ENCODE measurements at regions not wholly inside any gene's neighbourhood (a gene's known extent, or its start where the extent isn't known, plus 50 kb on each side); places are given as distances from the start of the nearest gene placed in this dataset.

GRCh38 chr4:24003926-24004325 lies 114.1 kb upstream of the PPARGC1A start:
- no peaks in the 10 kb centered on the region for H3K27me3 ChIP-seq
- DNase-seq: no peak
- no peak overlapping the region for H3K27ac ChIP-seq
- intact Hi-C loops (cut with DNase I): no loop called here
- no peaks in the 10 kb centered on the region for H3K9me3 ChIP-seq
- H3K36me3 ChIP-seq: no peaks in the 10 kb centered on the region
- 82 to 85% methylated on average over 4 of the region's 4 CpGs for WGBS, 2 donors
- TF ChIP-seq POLR2A (IDR thresholded peaks at IDR 0.05): no peak
- TF ChIP-seq, protein P1, sequence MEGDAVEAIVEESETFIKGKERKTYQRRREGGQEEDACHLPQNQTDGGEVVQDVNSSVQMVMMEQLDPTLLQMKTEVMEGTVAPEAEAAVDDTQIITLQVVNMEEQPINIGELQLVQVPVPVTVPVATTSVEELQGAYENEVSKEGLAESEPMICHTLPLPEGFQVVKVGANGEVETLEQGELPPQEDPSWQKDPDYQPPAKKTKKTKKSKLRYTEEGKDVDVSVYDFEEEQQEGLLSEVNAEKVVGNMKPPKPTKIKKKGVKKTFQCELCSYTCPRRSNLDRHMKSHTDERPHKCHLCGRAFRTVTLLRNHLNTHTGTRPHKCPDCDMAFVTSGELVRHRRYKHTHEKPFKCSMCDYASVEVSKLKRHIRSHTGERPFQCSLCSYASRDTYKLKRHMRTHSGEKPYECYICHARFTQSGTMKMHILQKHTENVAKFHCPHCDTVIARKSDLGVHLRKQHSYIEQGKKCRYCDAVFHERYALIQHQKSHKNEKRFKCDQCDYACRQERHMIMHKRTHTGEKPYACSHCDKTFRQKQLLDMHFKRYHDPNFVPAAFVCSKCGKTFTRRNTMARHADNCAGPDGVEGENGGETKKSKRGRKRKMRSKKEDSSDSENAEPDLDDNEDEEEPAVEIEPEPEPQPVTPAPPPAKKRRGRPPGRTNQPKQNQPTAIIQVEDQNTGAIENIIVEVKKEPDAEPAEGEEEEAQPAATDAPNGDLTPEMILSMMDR (IDR thresholded peaks at IDR 0.05): no peak
- peaks cover 0 to 4% of the 10 kb centered on the region in 2 donors for H3K4me1 ChIP-seq
- no peak overlapping the region for H3K4me3 ChIP-seq (replicated peaks in 1 of 3)

DNA sequence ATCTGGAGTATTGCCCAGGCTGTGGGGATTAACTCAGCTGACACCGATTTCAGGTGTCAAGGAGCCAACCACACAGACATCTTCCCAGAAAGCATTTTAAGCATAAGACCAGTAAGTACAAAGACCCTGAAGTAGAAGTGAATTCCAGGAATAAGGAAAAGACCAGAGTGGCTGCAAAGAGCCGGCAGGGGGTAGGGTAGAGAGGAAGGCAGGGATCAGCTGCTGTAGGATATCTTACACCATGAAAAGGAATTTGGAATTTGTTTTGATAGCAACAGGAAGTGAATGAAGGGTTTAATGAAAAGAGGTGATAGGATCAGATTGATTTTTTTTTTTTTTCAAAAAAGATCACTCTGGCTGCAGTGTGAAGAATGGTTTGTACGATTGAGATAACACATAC lies 113.6 kb upstream of the PPARGC1A start:
- no peaks in the 10 kb centered on the region for H3K27me3 ChIP-seq
- no peaks in the 10 kb centered on the region for H3K36me3 ChIP-seq
- no peak overlapping the region for H3K4me3 ChIP-seq (replicated peaks in 1 of 3)
- H3K27ac ChIP-seq: no peak overlapping the region
- intact Hi-C loops (cut with DNase I): no loop called here
- no peak for DNase-seq
- 69 to 82% methylated on average over 3 of the region's 3 CpGs for WGBS, 2 donors
- peaks cover 0 to 4% of the 10 kb centered on the region in 2 donors for H3K4me1 ChIP-seq
- TF ChIP-seq, protein P1 (IDR thresholded peaks at IDR 0.05): no peak
- no peak for TF ChIP-seq POLR2A (IDR thresholded peaks at IDR 0.05)
- no peaks in the 10 kb centered on the region for H3K9me3 ChIP-seq

- peaks cover 0 to 4% of the 10 kb centered on the region in 2 donors for H3K4me1 ChIP-seq
- TF ChIP-seq, protein P1 (IDR thresholded peaks at IDR 0.05): no peak
- TF ChIP-seq POLR2A (IDR thresholded peaks at IDR 0.05): no peak
- intact Hi-C loops (cut with DNase I): no loop called here
- 76 to 88% methylated on average over 7 of the region's 7 CpGs for WGBS, 2 donors
- H3K9me3 ChIP-seq: no peaks in the 10 kb centered on the region
- H3K4me3 ChIP-seq (replicated peaks in 1 of 3): no peak overlapping the region
- no peaks in the 10 kb centered on the region for H3K36me3 ChIP-seq
- no peaks in the 10 kb centered on the region for H3K27me3 ChIP-seq
- no peak overlapping the region for H3K27ac ChIP-seq
- DNase-seq: no peak
Measured at GRCh38 chr4:24002330-24002966, 112.6 kb upstream of the PPARGC1A start.

DNA sequence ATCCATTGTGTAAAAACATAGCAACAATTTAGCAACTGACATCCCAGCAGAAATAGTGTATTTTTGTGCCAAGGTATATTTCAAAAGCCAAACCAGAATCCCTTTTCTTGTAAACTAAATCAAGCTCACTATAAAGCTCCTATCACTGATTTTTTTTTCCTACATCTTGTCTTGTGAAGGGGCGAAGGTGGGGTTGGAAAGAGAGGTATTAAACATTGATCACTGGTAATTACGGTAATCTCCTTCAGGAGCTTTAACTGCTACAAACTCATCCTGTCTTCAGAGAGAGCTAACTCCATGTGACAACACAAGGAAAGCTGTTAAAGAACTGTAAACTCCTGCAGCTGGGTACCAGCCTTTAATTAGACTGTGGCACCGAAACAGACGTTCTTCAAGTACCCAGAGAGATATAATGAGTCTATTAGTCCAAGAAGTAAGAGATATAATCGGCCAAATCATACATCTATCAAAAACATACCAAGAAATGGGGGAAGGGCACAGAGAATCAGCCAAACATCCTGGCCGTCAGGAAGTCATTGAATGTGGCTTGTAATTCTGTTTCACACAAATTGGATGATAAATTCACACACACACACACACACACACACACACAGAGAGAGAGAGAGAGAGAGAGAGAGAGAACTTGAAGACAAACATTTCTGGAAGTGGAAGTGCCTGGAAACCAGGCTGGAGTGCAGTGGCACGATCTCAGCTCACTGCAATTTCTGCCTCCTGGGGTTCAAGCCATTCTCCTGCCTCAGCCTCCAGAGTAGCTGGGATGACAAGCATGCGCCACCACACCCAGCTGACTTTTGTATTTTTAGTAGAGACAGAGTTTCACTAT lies 111.9 kb upstream of the PPARGC1A start:
- 72 to 76% methylated on average over 8 of the region's 8 CpGs for WGBS, 2 donors
- H3K4me3 ChIP-seq (replicated peaks in 1 of 3): no peak overlapping the region
- TF ChIP-seq, protein P1 (IDR thresholded peaks at IDR 0.05): no peak
- no peak for TF ChIP-seq POLR2A (IDR thresholded peaks at IDR 0.05)
- H3K4me1 ChIP-seq: peaks cover 0 to 4% of the 10 kb centered on the region in 2 donors
- H3K9me3 ChIP-seq: no peaks in the 10 kb centered on the region
- DNase-seq: no peak
- H3K36me3 ChIP-seq: no peaks in the 10 kb centered on the region
- no peak overlapping the region for H3K27ac ChIP-seq
- H3K27me3 ChIP-seq: no peaks in the 10 kb centered on the region
- intact Hi-C loops (cut with DNase I): no loop called here

DNA sequence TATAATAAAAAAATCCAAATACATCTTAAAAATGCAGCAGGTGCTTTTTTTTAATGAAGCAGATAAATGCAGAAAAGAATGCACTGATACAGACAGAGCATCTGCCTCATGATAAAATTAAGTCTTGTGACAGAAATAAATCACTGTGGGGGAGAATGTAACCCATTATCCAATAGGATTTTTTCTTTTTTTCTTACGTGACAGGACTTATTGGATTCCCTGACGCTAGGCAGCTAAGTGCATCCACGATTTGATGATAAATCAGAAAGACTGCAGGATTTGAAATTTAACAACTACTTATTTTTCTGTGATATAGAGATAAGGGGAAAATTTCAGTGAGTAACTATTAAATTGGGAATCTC lies 110.6 kb upstream of the PPARGC1A start:
- intact Hi-C loops (cut with DNase I): no loop called here
- WGBS, 2 donors: 86 to 89% methylated on average over 3 of the region's 3 CpGs
- TF ChIP-seq POLR2A (IDR thresholded peaks at IDR 0.05): no peak
- TF ChIP-seq, protein P1 (IDR thresholded peaks at IDR 0.05): no peak
- no peak for DNase-seq
- Histone ChIP-seq H3K4me1 (peaks cover 0 to 4% of the 10 kb centered on the region in 2 donors), H3K36me3 (no peaks in the 10 kb centered on the region), H3K27ac (no peak overlapping the region), H3K4me3 (replicated peaks in 1 of 3) (no peak overlapping the region), H3K9me3 (no peaks in the 10 kb centered on the region), H3K27me3 (no peaks in the 10 kb centered on the region)
